Left kidney (tissue), 1 donor: ENCODE measurements at regions not wholly inside any gene's neighbourhood (a gene's known extent, or its start where the extent isn't known, plus 50 kb on each side); places are given as distances from the start of the nearest gene placed in this dataset.

Experiments
- DNase-seq: peaks from one replicate; pipeline ENCODE4 v3.0.0-alpha.2; 2013

GRCh38 chr5:157913575-157913974 is 54.6 kb upstream of the CLINT1 start:
- DNase-seq = no peak

- DNase-seq = no peak
These were observed 53.8 kb upstream of the CLINT1 start for GRCh38 chr5:157912621-157913325.

GRCh38 chr5:157911568-157911967 is 52.6 kb upstream of the CLINT1 start:
- DNase-seq = no peak
